Kidney epithelial cell (primary cell): ENCODE measurements at regions not wholly inside any gene's neighbourhood (a gene's known extent, or its start where the extent isn't known, plus 50 kb on each side); places are given as distances from the start of the nearest gene placed in this dataset.

ENCODE experiments used
- DNase-seq: peaks from one replicate; pipeline ENCODE4 v3.0.0-alpha.2; 2010; ENCODE audit warnings: low read depth
- H3K27me3 ChIP-seq: 2 replicates; pipeline ENCODE4 v1.6.0; 2011; ENCODE audit warnings: low read length; ENCODE audit not compliant: control insufficient read depth, insufficient read depth
- H3K36me3 ChIP-seq: 2 replicates; pipeline ENCODE4 v1.5.1; 2011; ENCODE audit warnings: low read length; ENCODE audit not compliant: control insufficient read depth, insufficient read depth
- H3K4me3 ChIP-seq: 2 replicates; pipeline ENCODE4 v1.5.1; 2011; ENCODE audit warnings: low read depth, mild to moderate bottlenecking, control low read depth, low read length
- CTCF ChIP-seq: IDR thresholded peaks from 2 replicates; pipeline ENCODE4 v1.5.1; 2011; ENCODE audit warnings: mild to moderate bottlenecking, moderate library complexity, low read length, control low read depth, inconsistent platforms; ENCODE audit not compliant: insufficient read depth, poor library complexity, severe bottlenecking

- H3K4me3 ChIP-seq, result no peak overlapping the region
- no peaks in the 10 kb centered on the region for H3K27me3 ChIP-seq
- DNase-seq, result no peak
- no peak for TF ChIP-seq CTCF
- no peaks in the 10 kb centered on the region for H3K36me3 ChIP-seq
These were observed 56.6 kb upstream of the SCOC start for GRCh38 chr4:140316799-140317198.

GRCh38 chr4:140315970-140316369 is 57.5 kb upstream of the SCOC start:
- Histone ChIP-seq H3K27me3 (no peaks in the 10 kb centered on the region), H3K36me3 (no peaks in the 10 kb centered on the region)
- DNase-seq, result no peak

GRCh38 chr4:140315438-140315837 is 58.0 kb upstream of the SCOC start:
- H3K27me3 ChIP-seq, result no peaks in the 10 kb centered on the region
- TF ChIP-seq CTCF, result no peak
- no peaks in the 10 kb centered on the region for H3K36me3 ChIP-seq
- H3K4me3 ChIP-seq, result no peak overlapping the region
- no peak for DNase-seq

More at GRCh38 chr4:140315970-140316369, 57.5 kb upstream of the SCOC start:
- no peak overlapping the region for H3K4me3 ChIP-seq
- TF ChIP-seq CTCF, result no peak

GRCh38 chr4:140315019-140315418 is 58.4 kb upstream of the SCOC start:
- no peak for DNase-seq

GRCh38 chr4:140312100-140312499 is 61.3 kb upstream of the SCOC start:
- no peaks in the 10 kb centered on the region for H3K27me3 ChIP-seq
- no peak for TF ChIP-seq CTCF
- no peaks in the 10 kb centered on the region for H3K36me3 ChIP-seq
- H3K4me3 ChIP-seq, result no peak overlapping the region
- no peak for DNase-seq

More at GRCh38 chr4:140315019-140315418, 58.4 kb upstream of the SCOC start:
- Histone ChIP-seq H3K4me3 (no peak overlapping the region), H3K36me3 (no peaks in the 10 kb centered on the region), H3K27me3 (no peaks in the 10 kb centered on the region)
- TF ChIP-seq CTCF, result no peak

GRCh38 chr4:140311257-140311835 is 62.1 kb upstream of the SCOC start:
- DNase-seq, result no peak
- H3K4me3 ChIP-seq, result no peak overlapping the region
- TF ChIP-seq CTCF, result no peak
- no peaks in the 10 kb centered on the region for H3K36me3 ChIP-seq
- no peaks in the 10 kb centered on the region for H3K27me3 ChIP-seq
